ENCODE measurements at regions not wholly inside any gene's neighbourhood (a gene's known extent, or its start where the extent isn't known, plus 50 kb on each side); places are given as distances from the start of the nearest gene placed in this dataset.

GRCh38 chr5:17433406-17433805 lies 64.6 kb upstream of the TAF11L2 start:
- no peak for FAIRE-seq
- Histone ChIP-seq H3K27me3 (ENCODE audit: control insufficient read depth in 2 of 2, insufficient read depth in 2 of 2, low read length in 2 of 2) (peaks cover 0 to 2% of the 10 kb centered on the region in 2 experiments), H3K9ac (replicated peaks; ENCODE audit: extremely low read depth, insufficient read depth, low read length) (no peak overlapping the region), H3K9me1 (replicated peaks; ENCODE audit: control insufficient read depth, extremely low read depth, insufficient read depth, low read length) (no peaks in the 10 kb centered on the region), H3K79me2 (ENCODE audit: control insufficient read depth, insufficient read depth, low read length) (no peaks in the 10 kb centered on the region), H3K36me3 (ENCODE audit: control insufficient read depth in 2 of 2, extremely low read depth in 1 of 2, insufficient read depth in 2 of 2, low read length in 2 of 2) (no peaks in the 10 kb centered on the region), H3K4me2 (ENCODE audit: insufficient read depth, low read length) (no peak overlapping the region), H3K27ac (ENCODE audit: insufficient read depth, low read depth, low read length) (no peak overlapping the region), H3K4me3 (replicated peaks in 1 of 3; ENCODE audit: insufficient read depth in 1 of 3, low read depth in 1 of 3, low read length in 3 of 3) (no peak overlapping the region), H3K9me3 (replicated peaks; ENCODE audit: control insufficient read depth, insufficient read depth, low read length) (no peaks in the 10 kb centered on the region), H3K4me1 (ENCODE audit: control insufficient read depth, extremely low read depth, insufficient read depth, low read length) (peaks cover 7% of the 10 kb centered on the region), H2AFZ (ENCODE audit: low read depth, low read length) (no peak overlapping the region), H4K20me1 (replicated peaks; ENCODE audit: control insufficient read depth, extremely low read depth, insufficient read depth, low read length) (no peaks in the 10 kb centered on the region)
- DNase-seq (ENCODE audit: low read depth, low spot score) = no peak
- CTCF ChIA-PET = no interaction called here
- intact Hi-C loops (cut with micrococcal nuclease) = no loop called here
- dilution Hi-C loops (cut with MboI; ENCODE audit: extremely low pct_ligation_motif_present, low sequenced_read_pairs) = no loop called here
- TF ChIP-seq FOS (IDR thresholded peaks at IDR 0.05; ENCODE audit: borderline replicate concordance, insufficient read depth, low read length) (no peak), POLR2A (IDR thresholded peaks at IDR 0.05; ENCODE audit: low read depth, low read length) (no peak), MYC (IDR thresholded peaks at IDR 0.05; ENCODE audit: low read depth, low read length) (no peak), MAX (IDR thresholded peaks at IDR 0.05; ENCODE audit: insufficient read depth, insufficient read length) (no peak), POLR2AphosphoS5 (IDR thresholded peaks at IDR 0.05; ENCODE audit: insufficient read depth, low read depth, low read length) (no peak), JUN (IDR thresholded peaks at IDR 0.05; ENCODE audit: borderline replicate concordance, insufficient read depth, insufficient read length, low read depth) (no peak), CTCF (IDR thresholded peaks at IDR 0.05; ENCODE audit: extremely low read depth in 1 of 2, insufficient read depth in 1 of 2, low read depth in 1 of 2, low read length in 2 of 2) (no peak)
- BruUV-seq (replicated peaks) = no TSS peak
- POLR2A ChIA-PET = no interaction called here

GRCh38 chr5:17434982-17435381 lies 63.0 kb upstream of the TAF11L2 start:
- dilution Hi-C loops (cut with MboI; ENCODE audit: extremely low pct_ligation_motif_present, low sequenced_read_pairs) = no loop called here
- no peak for FAIRE-seq
- no TSS peak for BruUV-seq (replicated peaks)
- H3K9me1 ChIP-seq (replicated peaks; ENCODE audit: control insufficient read depth, extremely low read depth, insufficient read depth, low read length) = no peaks in the 10 kb centered on the region
- intact Hi-C loops (cut with micrococcal nuclease) = loop anchor here (5.0 kb wide), 1 partner anchor 198 kb away; no protein-coding TSS in a partner anchor
- no peak overlapping the region for H3K9ac ChIP-seq (replicated peaks; ENCODE audit: extremely low read depth, insufficient read depth, low read length)
- no peaks in the 10 kb centered on the region for H3K9me3 ChIP-seq (replicated peaks; ENCODE audit: control insufficient read depth, insufficient read depth, low read length)
- ChIA-PET POLR2A (no interaction called here), CTCF (no interaction called here)
- H4K20me1 ChIP-seq (replicated peaks; ENCODE audit: control insufficient read depth, extremely low read depth, insufficient read depth, low read length) = no peaks in the 10 kb centered on the region
- H3K36me3 ChIP-seq (ENCODE audit: control insufficient read depth in 2 of 2, extremely low read depth in 1 of 2, insufficient read depth in 2 of 2, low read length in 2 of 2) = no peaks in the 10 kb centered on the region
- no peak overlapping the region for H3K27ac ChIP-seq (ENCODE audit: insufficient read depth, low read depth, low read length)
- no peak overlapping the region for H3K4me2 ChIP-seq (ENCODE audit: insufficient read depth, low read length)
- no peaks in the 10 kb centered on the region for H3K27me3 ChIP-seq (ENCODE audit: control insufficient read depth in 2 of 2, insufficient read depth in 2 of 2, low read length in 2 of 2)
- H3K4me3 ChIP-seq (replicated peaks in 1 of 3; ENCODE audit: insufficient read depth in 1 of 3, low read depth in 1 of 3, low read length in 3 of 3) = no peak overlapping the region
- H3K79me2 ChIP-seq (ENCODE audit: control insufficient read depth, insufficient read depth, low read length) = no peaks in the 10 kb centered on the region
- no peak overlapping the region for H2AFZ ChIP-seq (ENCODE audit: low read depth, low read length)
- peaks cover 7% of the 10 kb centered on the region for H3K4me1 ChIP-seq (ENCODE audit: control insufficient read depth, extremely low read depth, insufficient read depth, low read length)
- no peak for TF ChIP-seq POLR2A (IDR thresholded peaks at IDR 0.05; ENCODE audit: low read depth, low read length)
- no peak for TF ChIP-seq MAX (IDR thresholded peaks at IDR 0.05; ENCODE audit: insufficient read depth, insufficient read length)
- TF ChIP-seq GATA2 (IDR thresholded peaks at IDR 0.05; ENCODE audit: insufficient read depth, insufficient read length, low read depth, low read length) = no peak
- no peak for TF ChIP-seq CTCF (IDR thresholded peaks at IDR 0.05; ENCODE audit: extremely low read depth in 1 of 2, insufficient read depth in 1 of 2, low read depth in 1 of 2, low read length in 2 of 2)
- no peak for TF ChIP-seq EZH2 (IDR thresholded peaks at IDR 0.05; ENCODE audit: borderline replicate concordance, low read depth, low read length, severe bottlenecking)
- no peak for TF ChIP-seq POLR2AphosphoS5 (IDR thresholded peaks at IDR 0.05; ENCODE audit: insufficient read depth, low read depth, low read length)
- TF ChIP-seq FOS (IDR thresholded peaks at IDR 0.05; ENCODE audit: borderline replicate concordance, insufficient read depth, low read length) = no peak
- TF ChIP-seq JUN (IDR thresholded peaks at IDR 0.05; ENCODE audit: borderline replicate concordance, insufficient read depth, insufficient read length, low read depth) = no peak
- TF ChIP-seq MYC (IDR thresholded peaks at IDR 0.05; ENCODE audit: low read depth, low read length) = no peak
- no peak for DNase-seq (ENCODE audit: low read depth, low spot score)
